ENCODE measurements at regions not wholly inside any gene's neighbourhood (a gene's known extent, or its start where the extent isn't known, plus 50 kb on each side); places are given as distances from the start of the nearest gene placed in this dataset.
"Not testable (repeated sequence)": the region's sequence is repeated elsewhere in the genome, so short reads cannot be mapped to it uniquely, and the experiment has no call there.

DNA sequence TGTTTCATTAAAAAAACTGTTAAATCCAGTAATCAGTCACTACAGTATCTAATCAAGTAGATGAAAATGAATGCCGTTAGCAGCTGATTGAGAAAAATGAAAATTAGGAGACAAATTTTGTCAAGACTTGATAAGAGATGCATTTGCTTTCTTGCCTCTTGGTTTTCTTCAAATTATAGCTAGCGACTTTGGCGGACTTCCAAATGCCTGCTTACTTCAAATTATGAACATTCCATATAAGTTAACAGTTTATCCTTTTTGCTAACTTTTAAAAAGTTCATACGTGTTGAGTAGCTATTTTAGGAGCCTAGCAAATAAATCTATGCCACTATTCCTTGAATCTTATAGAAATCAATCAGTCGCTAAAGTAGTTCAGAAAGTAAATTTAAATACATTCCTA, 58.8 kb downstream of the PPP4R3C start:
- DNase-seq (ENCODE audit: low read depth in 2 of 2) = no peak

GRCh38 chrX:27399146-27399456, 64.0 kb downstream of the PPP4R3C start:
- DNase-seq (ENCODE audit: low read depth in 2 of 2) = no peak

DNA sequence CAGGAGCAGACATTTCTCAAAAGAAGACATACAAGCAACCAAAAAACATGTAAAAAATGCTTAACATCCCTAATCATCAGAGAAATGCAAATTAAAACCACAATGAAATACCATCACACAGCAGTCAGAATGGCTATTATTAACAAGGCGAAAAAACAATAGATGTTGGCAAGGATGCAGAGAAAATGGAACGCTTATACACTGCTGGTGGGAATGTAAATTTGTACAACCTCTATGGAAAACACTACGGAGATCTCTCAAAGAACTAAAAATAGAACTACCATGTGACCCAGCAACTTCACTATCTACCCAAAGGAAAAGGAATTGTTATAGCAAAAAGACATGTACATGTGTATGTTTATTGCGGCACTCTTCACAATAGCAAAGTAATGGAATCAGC, 71.5 kb downstream of the PPP4R3C start:
- peak in 1 of 2 donors; percentile 25 for DNase-seq (ENCODE audit: low read depth in 2 of 2)

DNA sequence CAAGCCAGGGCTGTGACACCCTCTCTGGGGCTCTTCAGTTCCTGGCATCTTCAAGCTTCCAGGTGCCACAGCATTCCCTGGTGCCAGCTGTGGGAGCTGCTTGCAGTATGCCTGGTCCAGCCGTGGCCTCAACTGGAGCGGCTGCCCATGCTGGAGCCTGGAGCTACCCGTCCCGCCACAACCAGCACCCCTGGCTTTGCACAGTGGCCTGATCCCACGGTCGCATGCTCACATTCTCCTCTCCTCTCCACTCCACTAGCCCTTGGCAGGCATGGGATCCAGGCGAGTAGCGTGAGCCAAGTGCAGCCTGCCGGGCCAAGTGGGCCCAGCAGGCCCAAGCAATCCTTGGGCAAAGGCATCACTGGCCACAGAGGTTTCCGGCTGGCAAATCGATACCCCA, 81.7 kb downstream of the PPP4R3C start:
- no peak for DNase-seq (ENCODE audit: low read depth in 2 of 2)

DNA sequence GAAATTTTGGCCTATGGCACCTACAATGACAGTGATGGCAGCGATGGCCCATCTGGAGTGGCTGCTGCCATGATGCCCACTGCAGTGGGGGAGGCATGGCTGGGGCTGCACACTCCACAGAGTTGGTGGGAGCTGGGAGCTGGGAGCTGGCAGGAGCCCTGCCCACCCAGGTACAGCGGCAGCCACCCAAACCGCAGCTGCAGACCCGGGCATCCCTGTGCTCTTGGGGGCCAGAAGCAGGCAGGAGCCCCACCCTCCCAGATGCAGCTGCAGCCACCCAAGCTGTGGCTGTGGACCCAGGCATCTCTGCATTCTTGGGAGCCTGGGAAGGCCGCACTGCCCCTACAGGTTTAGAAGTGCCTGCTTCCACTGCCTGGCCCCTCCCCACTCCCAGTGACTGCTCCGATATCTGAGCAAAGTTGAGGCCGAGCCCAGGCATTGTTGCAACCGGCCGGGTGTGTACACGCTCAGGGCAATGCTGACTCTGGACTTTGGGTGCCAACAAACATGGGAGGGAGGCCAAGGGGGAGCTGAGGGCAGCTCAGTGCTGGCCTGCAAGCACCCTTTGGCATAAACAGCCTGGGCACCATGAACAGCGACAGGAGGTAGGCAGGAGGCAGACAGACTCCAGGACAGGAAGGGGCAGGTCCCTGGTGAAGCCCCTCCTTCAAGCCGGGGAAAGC, 82.8 kb downstream of the PPP4R3C start:
- DNase-seq (ENCODE audit: low read depth in 2 of 2) = no peak

DNA sequence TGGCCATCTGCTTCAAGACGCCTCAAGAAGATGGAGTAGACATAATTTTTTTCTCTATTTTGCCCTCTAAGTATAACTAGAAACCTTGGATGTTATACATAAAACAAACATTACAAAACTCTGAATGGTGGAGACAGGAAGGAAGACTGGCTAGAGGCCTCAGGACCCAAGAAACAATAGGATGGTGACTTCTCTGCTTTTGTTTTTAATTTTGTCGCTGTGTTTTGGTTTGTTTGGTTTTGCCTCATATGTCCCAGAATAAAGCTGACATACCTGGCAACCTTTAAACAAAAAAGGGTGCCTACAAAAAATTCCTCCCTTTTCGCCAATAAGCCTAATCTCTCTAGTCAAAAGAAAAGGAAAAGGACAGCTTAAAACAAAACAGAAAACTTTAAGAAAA, 109.1 kb downstream of the PPP4R3C start:
- peak; percentile 46 to 75 for DNase-seq (ENCODE audit: low read depth in 2 of 2)

DNA sequence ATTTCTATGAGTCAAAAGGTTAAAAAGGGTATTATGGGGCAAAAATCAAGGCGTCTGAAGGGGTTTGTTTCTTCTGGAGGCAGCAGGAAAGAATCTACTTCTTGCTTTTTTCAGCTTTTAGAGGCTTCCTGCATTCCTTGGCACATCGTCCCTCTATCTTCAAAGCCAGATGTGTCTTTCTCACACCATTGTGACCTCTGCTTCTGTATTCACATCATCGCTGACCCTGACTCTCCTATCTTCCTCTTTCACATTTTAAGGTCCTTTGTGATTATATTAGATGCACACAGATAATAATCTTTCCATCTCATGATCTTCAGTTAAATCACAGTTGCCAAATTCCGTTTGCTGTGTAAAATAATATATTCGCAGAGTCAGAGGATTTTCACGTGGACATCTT, 112.7 kb downstream of the PPP4R3C start:
- DNase-seq (ENCODE audit: low read depth in 2 of 2) = peak; percentile 85 to 91

DNA sequence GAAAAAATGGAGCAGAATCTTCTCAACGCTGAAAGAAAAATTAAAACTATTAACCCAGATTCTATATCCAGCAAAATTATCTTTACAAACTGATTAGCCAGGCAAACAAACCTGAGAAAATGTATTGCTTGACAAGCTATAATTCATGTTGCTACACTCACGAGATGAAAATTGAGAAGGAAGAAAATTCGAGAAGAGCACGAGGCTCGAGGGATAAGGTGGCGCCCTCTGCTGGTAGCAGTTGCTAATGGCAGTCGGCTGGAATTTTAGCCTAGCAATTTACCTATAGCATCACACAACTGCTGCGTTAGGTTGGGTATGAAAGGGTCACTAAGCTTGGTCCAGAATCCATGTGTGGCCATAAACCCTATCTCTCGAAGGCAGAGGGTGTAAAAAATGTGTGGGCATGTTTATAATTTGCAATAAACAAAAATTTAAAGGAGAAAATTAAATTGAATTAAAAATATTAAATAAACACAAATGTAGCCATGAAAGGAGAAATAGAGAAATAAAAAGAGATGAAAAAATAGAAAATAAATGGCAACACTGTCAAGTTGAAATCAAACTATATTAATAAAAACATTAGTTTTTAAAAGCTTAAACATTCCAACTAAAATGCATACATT, 126.6 kb downstream of the PPP4R3C start:
- DNase-seq (ENCODE audit: low read depth in 2 of 2) = peak in 1 of 2 donors; percentile 21

- no peak for DNase-seq (ENCODE audit: low read depth in 2 of 2)
These were observed 141.5 kb downstream of the PPP4R3C start for GRCh38 chrX:27321632-27322031.

GRCh38 chrX:27309406-27309805, 153.7 kb downstream of the PPP4R3C start:
- peak; percentile 75 to 90 for DNase-seq (ENCODE audit: low read depth in 2 of 2)

DNA sequence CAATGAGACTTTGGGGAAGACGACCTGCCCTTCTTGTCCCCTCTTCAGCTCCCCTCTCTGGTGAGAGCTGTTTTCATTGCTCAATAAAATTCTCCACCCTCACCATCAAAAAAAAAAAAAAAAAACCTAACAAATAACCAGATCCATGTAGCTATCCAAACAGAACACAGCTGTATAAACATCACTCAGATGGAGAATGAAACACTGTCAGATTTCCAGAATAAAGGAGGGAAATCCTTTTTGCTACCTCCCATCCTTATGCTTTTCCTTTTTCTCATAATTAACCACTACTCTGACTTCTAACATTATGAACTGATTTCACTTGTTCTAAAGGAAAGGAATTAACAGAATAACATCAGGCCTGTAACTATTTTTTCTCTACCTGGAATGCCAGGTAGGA, 155.6 kb downstream of the PPP4R3C start:
- peak; percentile 81 to 87 for DNase-seq (ENCODE audit: low read depth in 2 of 2)

- DNase-seq (ENCODE audit: low read depth in 2 of 2) = not testable (repeated sequence)
These were observed 170.6 kb downstream of the PPP4R3C start for GRCh38 chrX:27292552-27292951.

DNA sequence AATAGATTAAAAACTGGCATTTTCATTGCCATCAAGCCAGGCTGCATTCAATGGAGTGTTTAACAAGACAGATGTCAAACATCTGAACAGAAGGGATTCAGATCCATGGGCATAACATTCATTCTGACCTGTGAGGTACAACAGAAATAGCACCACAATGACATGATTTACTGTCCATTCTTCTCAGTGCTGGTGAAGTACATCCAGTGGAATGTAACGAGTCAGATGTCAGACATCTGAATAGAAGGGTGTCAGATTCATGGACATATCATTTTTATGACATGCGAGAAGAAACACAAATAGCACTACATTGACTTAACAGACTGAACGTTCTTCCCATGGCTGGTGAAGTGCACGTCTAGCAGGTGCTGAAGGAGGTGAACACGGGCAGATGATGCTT, 186.4 kb downstream of the PPP4R3C start:
- DNase-seq (ENCODE audit: low read depth in 2 of 2) = peak; percentile 7 to 59

DNA sequence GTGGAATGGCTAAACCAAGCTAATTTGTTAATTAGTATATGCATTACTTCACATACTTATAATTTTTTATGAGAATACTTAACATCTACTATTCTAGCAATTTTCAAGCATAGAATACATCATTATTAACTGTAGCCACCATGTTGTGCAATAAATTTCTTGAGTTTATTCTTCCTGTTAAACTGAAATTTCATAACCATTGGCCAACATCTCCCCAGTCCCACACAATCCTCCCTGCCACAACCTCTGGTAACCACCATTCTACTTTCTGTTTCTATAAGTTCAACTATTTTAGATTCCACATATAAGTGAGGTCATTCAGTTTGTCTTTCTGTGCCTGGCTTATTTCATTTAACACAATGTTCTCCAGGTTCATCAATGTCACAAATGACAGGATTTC, 208.5 kb downstream of the PPP4R3C start:
- no peak for DNase-seq (ENCODE audit: low read depth in 2 of 2)

DNA sequence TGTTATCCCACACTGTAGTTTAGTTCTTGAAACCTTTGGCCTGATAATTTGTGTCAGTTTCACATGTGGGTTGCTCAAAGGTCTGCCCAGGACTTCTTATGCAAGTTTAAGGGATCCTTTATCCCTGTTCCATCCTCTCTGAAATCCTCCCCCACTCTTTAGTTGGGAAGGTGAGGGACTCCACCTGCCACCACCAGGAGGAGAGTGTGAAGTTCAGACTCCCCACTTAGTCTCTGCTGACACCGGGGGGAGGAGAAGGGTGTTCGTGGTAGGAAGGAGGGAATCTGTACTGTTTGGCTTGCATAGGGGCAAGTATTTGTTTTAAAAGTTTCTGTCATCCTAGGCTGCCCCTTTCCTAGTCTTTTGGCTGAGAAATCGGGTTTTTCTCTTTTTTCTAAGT, 211.8 kb downstream of the PPP4R3C start:
- no peak for DNase-seq (ENCODE audit: low read depth in 2 of 2)

DNA sequence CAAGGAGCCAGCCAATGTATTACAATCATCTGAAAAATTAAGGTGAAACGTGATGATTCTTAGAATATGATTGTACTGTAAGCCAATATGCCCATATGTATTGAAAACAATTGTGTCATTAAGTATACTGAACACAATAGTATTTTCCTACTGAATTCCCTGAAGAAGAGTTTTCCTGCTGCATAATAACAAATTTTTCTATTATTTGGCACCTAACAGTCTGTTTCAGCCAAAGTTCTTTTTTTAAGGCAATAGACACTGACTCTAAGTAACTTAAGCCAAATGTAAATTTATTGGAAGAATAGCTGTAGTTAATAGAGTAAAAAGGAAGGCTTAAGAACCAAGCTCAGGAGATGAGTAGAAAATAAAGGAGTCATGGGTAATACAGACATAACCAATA, 220.6 kb downstream of the PPP4R3C start:
- DNase-seq (ENCODE audit: low read depth in 2 of 2) = no peak

DNA sequence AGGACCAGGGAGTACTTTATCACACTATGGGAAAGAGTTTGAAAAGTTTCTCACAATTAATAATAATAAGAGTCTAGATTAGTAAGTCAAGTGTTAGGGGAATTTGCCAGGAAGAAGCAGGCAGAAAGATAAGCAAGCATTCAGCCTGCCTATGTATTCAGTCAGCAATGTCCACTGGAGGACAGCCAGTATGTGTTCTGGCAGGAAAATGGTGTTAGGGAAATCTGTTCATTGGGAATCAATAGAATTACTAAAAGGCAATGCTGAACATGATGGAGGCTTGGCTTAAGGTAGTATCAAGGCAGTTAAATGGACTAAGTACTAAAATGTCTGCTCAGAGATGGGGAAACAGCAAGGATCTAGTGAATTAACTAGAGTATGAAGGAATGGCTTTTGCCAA, 221.2 kb downstream of the PPP4R3C start:
- peak in 1 of 2 donors; percentile 46 for DNase-seq (ENCODE audit: low read depth in 2 of 2)

GRCh38 chrX:27240042-27240441, 223.1 kb downstream of the PPP4R3C start:
- DNase-seq (ENCODE audit: low read depth in 2 of 2) = not testable (repeated sequence)

DNA sequence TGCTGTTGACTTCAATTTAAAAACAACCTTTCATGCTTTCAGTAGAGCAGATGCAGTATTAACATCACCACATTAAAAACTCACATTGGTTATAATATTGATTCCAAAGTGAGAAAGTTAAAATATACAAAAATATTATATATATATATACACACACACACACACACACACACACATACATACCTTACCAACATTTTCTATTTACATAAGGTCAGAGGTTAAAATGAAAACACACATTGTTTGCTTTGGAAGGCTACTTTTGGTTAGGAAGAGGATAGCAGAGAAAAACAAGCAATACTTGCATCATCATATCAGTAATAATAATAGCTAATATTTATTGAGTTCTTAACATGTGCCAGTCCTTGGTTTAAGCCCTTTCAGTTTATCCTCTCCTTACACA, 226.5 kb downstream of the PPP4R3C start:
- DNase-seq (ENCODE audit: low read depth in 2 of 2) = no peak

DNA sequence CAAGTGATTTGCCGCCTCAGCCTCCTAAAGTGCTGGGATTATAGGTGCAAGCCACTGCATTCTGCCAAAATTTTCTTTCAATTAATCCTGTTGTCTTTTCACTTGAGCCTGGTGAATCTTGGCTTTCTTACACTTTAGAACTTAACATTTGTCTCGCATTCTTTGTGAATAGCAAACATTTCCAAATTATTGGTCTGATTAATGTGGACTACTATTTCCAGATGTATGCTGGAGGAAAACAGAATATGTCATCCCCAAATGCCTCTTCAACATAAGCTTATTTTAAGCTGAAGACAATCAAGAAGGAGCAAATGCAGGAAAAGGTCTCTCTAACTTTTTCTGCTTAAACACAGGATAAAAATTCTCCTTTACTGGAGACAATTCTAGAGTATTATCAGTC, 233.4 kb downstream of the PPP4R3C start:
- DNase-seq (ENCODE audit: low read depth in 2 of 2) = no peak

DNA sequence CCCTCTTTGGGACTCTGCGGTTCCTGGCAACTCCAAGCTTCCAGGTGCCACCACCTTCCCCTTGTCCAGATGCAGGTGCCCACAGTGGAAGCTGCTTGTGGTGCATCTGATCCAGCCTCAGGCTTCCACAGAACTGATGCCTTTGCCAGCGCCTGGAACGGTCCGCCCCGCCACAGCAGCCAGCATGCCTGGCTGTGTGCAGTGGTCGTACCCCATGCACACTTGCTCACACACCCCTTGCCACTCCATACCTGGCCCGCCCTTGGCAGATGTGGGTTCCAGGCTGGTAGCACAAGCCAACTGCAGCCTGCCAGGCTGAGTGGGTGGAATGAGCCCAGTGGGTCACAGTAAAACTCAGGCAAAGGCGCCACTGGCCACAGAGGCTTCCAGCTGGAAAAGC, 240.5 kb downstream of the PPP4R3C start:
- no peak for DNase-seq (ENCODE audit: low read depth in 2 of 2)

GRCh38 chrX:27186671-27187070, 276.5 kb downstream of the PPP4R3C start:
- peak; percentile 33 to 45 for DNase-seq (ENCODE audit: low read depth in 2 of 2)

- peak in 1 of 2 donors; percentile 1 for DNase-seq (ENCODE audit: low read depth in 2 of 2)
These were observed 299.9 kb downstream of the PPP4R3C start for GRCh38 chrX:27163236-27163635.

DNA sequence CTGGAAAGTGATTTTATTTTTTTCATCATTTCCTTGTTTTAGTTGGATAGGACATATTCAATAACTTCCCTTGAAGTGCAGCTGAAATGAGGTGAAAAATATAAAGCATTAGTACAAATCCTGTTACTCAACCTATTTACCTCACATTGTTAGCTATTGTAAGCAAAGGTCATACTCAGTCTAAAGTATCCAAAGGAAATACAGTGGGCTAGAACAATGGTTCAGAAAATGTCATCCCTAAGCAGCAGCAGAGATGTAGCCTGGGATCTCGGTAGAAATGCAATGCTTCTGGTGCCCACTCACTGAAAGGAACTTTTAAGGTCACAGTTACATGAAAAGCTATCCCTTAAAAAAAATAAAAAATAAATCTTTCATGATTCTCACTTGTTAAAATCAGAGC, 300.6 kb downstream of the PPP4R3C start:
- peak; percentile 30 to 61 for DNase-seq (ENCODE audit: low read depth in 2 of 2)

Measured in dermis microvascular lymphatic vessel endothelial cell (primary cell).